Umbilical cord (tissue), 1 donor: ENCODE measurements at regions not wholly inside any gene's neighbourhood (a gene's known extent, or its start where the extent isn't known, plus 50 kb on each side); places are given as distances from the start of the nearest gene placed in this dataset.
"Not testable (repeated sequence)": the region's sequence is repeated elsewhere in the genome, so short reads cannot be mapped to it uniquely, and the experiment has no call there.

ENCODE experiments used
- DNase-seq: peaks from one replicate; pipeline ENCODE4 v3.0.0-alpha.2; 2015; ENCODE audit warnings: low spot score

DNA sequence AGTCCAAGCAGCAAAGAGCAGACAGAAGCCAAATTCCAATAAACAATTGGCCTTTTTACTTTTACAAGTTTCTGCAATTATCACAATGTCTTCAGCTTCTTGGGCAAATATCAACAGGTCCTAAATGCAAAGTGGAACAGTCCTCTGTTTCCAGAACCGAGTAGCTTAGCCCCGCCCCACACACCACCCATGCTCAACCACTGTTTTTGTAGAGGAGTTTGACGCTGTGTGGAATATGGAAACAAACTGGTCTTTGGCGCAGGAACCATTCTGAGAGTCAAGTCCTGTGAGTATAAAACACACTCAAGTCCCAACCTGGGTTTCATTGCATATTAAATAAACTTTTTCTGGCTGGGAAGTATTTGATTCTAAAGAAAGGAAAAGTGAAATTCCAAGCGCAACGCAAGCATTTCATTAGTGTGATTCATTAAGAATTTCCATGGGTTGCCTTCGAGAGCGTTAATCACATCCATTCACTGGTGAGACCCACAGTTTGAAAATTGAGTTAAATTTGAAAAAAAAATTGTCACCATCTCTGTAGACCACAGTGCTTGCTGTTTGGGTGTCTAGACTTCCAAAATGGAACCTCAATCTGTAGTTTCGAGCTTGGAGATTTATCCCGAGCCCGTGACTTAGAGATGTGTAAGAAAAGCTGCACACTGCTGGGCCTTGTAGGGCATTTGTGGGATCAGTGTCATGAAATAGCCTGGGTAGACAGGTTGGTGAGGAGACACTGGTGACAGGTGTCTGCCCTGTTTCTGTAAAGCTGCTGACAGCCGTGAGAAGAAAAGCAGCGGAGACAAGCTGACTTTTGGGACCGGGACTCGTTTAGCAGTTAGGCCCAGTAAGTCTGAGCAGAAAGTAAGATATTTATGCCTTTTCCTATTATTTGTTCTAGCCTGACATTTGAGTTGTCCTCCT lies 96.1 kb downstream of the DAD1 start:
- DNase-seq = no peak

DNA sequence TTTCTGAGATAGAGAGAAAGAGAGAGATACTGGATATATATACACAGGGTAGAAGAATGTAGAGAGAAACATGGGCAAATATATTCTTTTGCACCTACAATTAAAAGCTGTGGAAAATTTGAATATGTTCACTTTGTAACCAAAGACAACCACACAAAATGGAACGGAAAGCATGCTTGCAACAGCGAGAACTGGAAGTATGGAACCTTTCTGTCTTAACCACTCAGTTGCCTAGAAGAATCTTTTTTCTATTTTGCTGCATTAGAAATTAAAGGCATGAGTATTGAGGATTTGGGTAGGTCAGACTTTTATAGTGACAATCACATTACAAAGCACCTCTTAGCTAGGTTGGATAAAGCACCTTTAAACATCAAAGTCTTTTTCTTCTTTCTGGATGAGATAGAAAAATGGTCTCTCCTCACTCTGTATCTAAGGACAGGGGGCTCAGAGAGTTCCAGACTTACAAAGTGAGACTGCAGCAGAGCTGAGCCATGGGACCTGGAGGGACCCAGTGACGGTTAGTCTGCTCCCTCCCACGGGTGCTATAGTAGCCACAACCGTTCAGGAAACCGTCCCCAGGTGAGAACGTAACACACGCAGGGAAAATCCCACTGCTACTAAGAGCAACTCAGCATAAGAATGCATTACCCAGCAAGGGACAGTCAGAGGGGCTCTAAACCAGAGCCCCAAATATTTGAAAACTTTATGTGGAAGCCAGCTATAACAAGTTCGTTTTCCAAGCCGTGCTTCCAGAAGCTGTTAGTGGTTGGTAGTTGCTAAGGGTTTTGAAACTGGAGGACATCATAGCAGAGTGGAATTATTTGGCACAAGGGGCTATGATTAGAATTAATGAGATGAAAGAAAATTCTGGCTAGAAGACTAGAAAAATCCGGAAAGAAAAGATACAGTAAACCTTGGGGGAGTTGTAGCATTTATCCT lies 97.1 kb downstream of the DAD1 start:
- no peak for DNase-seq

DNA sequence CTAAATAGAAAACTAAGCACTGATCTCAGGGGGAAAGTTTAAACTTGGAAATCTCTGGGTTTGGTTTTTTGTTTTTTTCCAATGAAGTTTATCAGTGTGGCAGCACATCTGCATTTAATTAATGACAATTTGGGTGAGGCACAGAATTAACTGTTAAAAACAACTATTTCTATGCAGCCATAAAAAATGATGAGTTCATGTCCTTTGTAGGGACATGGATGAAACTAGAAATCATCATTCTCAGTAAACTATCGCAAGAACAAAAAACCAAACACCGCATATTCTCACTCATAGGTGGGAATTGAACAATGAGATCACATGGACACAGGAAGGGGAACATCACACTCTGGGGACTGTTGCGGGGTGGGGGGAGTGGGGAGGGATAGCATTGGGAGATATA lies 98.0 kb downstream of the DAD1 start:
- not testable (repeated sequence) for DNase-seq

DNA sequence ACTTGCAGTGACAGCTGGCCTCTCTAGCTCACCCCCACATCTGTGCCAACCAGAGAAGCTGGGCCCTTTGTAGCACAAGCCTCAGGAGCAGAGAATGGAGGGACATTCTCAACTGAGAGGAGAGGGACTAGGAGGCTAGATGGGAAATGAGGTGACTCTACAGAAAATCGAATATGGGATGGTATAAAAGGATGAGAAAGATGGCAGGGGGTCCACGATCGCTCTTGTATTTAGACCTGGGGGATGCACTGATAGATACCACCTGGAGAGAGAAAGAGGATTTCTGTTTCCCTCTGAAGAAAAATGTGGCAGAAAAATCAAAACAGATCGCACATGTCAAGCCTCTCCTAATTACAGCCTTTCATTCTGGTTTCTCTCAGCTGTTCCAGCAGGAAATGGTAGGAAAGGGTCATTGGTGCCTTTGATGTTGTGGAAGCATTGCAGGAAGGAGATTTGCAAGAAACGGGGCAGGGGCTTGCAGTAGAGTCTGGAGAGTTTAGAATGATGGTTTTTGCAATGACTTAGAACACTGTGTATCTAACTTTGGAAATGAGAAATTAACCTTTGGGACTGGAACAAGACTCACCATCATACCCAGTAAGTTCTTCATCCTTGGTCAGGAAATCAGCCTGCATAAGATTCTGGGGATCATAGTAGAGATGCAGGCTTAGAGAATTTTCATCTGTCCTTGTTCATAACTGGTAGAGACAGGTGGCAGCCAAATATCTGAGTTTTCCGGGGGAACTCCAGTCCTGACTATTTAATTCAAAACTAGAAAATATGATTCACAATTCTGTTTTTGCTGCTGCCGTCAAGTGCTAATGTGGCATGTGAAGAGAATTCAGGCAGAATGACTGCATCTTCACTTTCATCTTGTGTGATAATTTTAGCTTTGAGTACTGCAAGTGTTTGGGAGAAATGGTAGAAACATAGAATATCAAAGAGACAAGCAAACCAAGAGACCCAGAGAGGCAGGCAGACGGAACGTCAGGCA lies 98.8 kb downstream of the DAD1 start:
- DNase-seq = no peak

DNA sequence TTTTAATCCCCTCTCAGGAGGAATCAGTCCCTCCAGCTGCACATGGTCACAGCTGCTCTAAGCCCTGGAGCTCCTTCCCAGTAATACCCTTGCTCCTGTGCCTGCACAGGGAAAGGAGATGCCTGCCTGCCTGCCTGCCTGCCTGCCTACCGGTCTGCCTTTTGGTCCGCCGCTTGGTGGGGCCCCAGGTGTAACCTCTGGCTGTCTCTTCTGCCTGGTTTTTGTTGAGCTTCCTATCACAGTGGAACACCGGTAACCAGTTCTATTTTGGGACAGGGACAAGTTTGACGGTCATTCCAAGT lies 99.8 kb downstream of the DAD1 start:
- DNase-seq = no peak

DNA sequence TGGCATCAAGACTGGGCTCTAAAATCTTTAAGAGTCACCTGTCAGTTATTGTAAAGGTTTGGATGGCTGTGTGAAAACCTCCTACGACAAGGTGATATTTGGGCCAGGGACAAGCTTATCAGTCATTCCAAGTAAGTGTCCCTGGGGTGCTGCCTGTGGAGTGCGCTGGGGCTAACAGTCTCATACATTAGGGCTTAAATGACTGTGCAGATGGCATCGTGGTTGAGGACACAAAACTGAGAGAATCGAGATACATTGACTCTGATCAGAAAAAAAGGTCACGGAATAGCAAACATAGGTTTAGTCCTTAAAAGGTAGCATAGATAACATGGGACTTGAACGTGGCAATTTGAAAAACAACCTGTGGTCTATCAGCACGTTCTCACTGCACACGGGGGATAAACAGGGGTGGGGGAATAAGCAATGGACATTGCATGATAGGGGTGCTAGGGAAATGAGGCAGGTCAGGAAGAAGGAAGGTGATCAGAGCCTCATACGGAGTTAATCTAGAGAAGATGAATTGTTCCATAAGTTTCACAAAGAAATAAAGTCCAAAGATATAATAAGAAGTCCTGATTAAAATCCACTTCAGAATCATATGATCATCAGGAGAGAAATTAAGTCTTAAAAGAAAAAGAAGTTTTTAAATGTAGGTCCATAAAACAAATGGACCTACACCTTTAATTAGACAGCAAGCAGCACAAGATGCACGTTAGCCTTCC lies 100.3 kb downstream of the DAD1 start:
- no peak for DNase-seq

DNA sequence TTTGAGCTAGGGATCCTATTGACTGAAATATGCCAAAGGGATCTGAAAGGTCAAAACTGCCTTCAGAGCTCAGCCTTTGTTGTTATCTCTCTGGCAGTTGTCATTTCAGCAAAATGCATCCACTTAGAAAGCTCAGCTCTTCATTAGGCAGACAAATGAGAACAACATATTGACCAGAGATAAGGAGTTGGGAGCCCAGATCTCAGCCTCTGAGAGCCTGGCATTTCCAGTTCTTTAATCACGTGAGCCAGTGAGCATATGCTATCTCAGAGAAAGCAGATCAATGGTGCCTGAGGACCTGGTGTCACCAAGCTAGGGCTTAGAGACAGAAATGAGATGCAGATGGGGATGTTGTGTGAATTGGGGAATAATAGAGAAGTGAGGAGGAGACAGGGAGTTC lies 101.1 kb downstream of the DAD1 start:
- no peak for DNase-seq

DNA sequence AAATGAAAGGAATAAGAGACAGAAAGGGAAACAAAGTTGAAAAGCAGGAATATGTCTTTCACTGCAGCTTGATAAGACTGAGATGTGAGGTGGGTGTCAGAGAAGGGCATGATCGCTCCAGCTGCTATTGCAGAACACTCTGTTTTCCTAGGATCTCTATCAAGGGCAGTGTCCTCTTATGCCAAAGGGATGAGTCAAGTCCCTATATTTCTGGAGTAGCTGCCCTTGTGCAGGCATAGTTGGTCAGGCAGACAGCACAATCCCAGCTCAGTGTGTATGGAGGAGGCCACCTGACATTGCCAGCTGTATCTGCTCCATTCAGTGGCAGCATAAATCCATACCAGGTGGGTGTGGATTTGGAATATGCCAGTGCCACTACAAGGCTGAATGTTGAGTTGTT lies 101.6 kb downstream of the DAD1 start:
- DNase-seq = no peak

DNA sequence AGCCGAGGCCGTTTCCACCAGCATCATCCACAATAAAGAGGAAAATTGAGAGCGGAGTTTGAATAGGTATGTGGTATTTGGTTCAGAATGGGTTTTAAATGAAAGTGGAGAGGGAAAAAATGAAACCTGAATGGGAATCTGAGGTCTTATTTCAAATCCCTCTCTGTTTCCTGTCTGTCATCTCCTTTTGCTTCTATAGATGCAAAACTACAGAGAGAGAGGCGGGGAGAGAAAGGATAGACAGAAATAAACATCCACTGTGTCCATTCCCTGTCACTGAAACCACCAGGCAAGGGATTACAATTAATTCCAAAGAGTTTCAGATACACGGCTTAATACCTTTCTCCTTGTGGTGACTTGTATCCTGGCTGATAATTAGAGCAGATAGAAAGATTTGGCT lies 102.3 kb downstream of the DAD1 start:
- peak; percentile 78 for DNase-seq

DNA sequence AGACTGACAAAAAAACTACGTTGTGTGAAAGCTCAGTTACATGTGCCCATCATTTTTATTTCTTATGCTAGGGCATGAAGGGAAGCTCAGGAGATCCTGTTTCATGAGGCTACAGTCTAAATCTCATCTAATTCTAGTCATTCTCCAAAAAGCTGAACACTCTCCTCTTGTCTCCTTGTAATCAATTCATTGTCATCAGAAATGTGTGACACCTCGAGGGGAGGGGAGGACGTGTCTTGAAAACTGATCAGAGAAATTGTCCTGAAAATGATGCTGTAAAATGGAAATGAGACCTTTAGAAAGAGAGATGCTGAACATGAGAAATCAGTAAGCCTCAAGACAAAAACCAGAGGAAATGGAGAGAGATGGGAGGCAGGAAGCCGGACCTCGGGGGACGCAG lies 103.4 kb downstream of the DAD1 start:
- DNase-seq = no peak

DNA sequence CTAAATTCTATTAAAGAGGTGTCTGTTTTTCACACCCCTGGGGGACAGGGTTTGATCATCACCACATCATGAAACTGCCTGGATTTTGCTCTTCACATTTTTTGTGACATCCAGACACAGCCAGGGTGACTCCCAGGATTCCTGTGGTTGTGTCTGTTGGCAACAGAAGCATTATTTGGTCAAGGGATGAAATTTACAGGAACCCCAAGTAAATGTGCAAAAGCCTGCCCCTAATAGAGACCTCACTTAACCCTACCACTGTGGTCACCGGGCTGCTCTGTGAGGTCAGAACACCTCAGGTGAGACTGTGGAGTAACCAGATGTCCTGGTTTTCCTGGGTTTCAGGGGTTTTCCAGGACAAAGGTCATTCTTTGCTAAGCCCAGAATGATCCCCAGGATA lies 103.8 kb downstream of the DAD1 start:
- no peak for DNase-seq

DNA sequence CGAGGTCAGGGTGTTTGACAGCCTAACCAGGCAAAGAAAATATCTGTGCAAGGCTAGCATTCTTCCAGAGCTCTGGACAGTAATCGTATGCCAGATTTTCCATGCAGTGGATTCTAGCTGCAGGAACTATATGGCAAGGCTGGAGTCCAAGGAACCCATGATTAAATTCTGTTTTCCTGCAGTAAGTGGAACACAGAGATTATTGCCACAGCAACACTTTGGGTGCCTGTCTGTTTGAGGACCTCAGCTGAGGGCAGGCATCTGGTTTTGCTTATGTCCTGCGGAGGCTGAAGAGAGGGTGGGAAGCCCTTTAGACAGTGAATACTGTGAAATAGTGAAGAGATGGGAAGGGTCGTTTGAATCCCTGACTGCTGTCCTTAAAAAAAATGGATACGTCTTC lies 104.4 kb downstream of the DAD1 start:
- DNase-seq = peak; percentile 82

DNA sequence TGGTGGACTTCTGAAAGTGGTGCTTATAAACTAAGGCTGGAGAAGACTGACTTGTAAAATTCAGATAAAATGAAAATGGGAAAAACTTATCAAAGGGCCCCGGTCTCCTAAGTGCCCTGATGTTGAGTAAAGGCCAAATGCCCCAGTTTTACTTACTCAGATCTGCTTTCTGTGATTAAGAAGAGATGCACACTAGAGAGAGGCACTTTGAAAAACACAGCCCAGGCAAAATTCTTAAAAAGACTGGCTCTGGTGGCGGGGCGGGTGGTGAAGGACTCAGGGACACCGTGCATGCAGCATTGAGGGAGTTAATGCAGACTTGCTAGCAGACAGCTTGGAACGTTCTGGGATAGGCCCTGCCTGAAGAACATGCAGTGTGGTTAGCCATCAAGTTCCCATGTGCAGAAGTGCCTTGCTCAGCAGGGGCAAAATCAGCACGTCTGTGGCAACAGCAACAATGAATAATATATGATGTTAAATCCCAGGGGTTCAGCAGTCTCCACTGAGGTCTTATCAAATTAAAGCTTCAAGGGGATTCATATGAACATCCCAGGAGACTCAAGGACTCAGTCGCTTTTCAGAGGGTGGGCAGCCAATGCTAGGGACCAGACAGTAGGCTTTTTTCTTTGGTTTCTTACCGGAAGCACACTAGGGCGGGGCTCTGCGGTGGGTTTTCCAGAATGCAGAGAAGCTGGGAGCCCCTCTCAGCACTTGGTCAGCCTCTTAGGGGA lies 105.0 kb downstream of the DAD1 start:
- DNase-seq = peak; percentile 49

DNA sequence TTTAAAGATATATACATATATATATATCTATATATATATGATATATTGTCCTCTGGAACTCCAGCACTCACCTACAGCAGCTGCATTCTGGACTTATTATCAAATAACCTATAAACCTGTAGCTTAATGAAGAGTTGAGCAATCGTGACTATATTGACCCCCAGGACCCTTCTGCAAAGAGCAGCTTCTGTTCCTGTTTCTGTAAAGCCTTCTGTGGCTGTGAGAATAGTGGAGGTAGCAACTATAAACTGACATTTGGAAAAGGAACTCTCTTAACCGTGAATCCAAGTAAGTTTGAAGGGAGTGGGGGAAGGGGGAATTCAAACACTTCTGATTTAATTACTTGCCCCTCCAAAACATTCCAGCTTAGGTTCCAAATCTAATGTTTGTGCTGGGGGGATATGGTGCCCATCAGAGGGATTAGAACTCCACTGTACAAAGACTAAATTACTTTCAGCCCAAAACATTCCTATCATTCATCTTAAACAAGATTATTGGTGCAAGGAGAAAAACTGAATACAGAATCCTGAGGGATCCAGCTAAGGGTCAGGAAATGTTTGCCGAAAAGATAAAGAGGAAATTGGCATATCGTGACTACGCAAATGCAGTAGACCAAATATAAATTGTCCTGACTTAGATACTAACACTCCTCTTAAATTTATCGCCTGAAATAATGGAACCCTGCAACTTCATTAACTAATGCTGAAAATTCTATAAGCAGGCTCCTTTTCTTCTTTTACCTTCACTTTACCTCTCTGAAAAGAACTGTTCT lies 106.1 kb downstream of the DAD1 start:
- DNase-seq = no peak

DNA sequence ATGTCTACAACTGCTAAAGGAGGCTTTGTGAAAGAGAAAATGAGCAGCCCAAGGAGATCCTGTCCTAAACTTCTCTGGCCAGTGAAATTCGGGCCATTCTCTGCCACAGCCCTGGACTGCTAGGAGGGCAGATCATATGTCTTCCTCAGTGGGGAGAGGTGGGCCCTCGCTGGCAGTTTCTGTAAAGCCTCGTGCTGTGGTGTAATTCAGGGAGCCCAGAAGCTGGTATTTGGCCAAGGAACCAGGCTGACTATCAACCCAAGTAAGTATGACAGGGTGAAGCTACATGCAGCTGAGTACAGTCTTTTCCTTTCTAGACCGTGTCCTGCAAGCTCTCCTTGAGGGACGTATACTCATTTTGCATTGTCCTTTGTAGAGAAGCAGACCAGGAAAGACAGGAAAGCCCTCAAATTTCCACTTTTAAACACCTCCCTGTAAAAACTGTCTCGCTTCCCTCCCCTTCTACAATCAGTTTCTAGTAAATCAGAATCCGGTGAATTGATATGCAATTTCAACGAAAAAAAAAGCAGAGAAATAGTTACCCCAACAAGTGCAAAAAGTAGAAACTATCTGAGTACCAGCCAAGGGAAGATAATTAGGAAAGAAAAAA lies 106.8 kb downstream of the DAD1 start:
- DNase-seq = no peak

DNA sequence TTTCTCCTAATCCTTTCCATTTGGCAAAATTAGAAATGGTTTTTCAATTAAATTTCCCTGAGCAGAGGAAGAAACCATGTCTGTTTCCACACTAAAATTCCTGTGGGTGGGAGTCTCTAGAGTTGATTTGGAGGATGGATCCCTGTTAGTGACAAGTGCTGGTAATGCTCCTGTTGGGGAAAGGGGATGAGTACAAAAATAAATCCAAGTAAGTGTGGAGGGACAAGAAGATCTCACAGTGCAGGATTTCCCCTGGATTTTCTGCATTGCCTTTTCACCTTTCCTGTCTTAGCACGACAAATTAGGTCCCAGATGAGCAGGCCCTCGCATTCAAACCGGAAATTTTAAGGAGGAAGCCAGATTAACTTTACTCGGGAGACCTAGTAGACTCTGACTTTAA lies 107.5 kb downstream of the DAD1 start:
- no peak for DNase-seq

DNA sequence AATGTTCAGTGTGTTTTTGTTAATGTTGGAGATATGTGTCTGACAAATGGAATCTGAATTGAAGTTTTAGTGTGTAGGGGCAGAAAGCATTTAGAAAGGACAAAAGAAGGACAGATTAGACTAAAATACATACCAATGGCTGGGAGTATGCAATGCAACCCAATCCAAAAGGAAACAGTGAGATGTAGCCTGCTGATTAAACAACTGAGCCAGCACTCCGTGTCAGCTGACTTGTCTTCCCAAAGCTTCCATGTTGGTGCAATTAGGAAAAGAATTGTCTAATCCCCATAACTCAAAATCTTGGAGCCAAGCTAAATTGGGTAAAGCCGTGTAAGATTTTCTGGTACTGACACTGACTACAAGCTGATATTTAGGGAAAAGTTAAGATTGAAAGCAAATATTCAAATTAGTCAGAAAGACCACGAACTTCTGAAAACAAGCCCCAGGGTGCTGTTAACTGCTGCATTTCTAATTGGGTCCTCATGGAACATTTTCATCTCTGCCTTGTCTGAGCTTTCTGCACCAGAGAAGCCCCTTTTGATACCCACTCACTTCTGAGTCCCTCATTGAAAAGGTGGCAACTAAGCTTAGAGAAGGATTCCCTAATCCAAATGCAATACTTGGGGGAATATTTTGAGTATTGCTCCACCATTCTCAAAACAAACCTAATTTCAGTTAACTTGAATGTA lies 109.1 kb downstream of the DAD1 start:
- DNase-seq = no peak

DNA sequence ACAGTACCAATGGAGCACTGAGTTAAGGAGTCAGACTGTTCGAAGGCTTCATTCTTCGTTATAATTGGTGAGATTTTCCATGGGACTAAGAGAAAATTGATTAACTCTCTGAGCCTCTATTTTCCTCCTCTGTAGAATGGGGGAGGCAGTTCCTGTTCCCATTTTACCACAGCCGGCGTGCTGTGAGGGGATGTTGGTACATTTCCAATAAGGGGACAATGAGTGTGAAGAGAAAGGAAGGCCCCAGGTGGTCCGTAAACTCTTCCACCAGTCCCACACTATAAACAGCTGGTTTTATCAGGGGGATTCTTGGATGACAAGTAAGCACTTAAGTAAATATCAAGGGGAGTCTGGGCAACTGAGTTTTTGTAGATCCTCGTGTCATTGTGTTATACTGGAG lies 109.9 kb downstream of the DAD1 start:
- no peak for DNase-seq
